Uterus (tissue), 2 donors: ENCODE measurements at regions not wholly inside any gene's neighbourhood (a gene's known extent, or its start where the extent isn't known, plus 50 kb on each side); places are given as distances from the start of the nearest gene placed in this dataset.

Source experiments
- CTCF ChIP-seq, 4 experiments: fragments of 200-600 bp in 2 of 4; fragments of 450-650 bp in 2 of 4; sonication (generic) in 2 of 4; IDR thresholded peaks; one replicate each; pipeline ENCODE4 v1.5.1; 2016 to 2019; ENCODE audit warnings: antibody characterized with exemption in 4 of 4, mild to moderate bottlenecking in 2 of 4, moderate library complexity in 1 of 4
- POLR2A ChIP-seq, 2 donors: fragments of 450-650 bp; IDR thresholded peaks; one replicate each; pipeline ENCODE4 v1.6.1; 2016; ENCODE audit warnings: antibody characterized with exemption in 2 of 2, mild to moderate bottlenecking in 1 of 2, moderate library complexity in 1 of 2

GRCh38 chr2:14540015-14540414 is 92.5 kb upstream of the LRATD1 start:
- TF ChIP-seq CTCF (IDR thresholded peaks at IDR 0.05) (no peak), POLR2A (IDR thresholded peaks at IDR 0.05) (no peak)
